Trophoblast cell (in vitro differentiated cells and primary cell): ENCODE measurements at regions not wholly inside any gene's neighbourhood (a gene's known extent, or its start where the extent isn't known, plus 50 kb on each side); places are given as distances from the start of the nearest gene placed in this dataset.

Source experiments
- DNase-seq, 2 donors: peaks; one replicate each; pipeline ENCODE4 v3.0.0-alpha.2; 2016
- H2AFZ ChIP-seq: 2 replicates; pipeline ENCODE4 v1.6.1; 2013; ENCODE audit warnings: low read length, moderate library complexity, mild to moderate bottlenecking; ENCODE audit not compliant: insufficient read depth, poor library complexity
- H2AK5ac ChIP-seq: 2 replicates; pipeline ENCODE4 v1.6.1; 2013; ENCODE audit warnings: mild to moderate bottlenecking, low read length
- H2BK120ac ChIP-seq: 2 replicates; pipeline ENCODE4 v1.6.1; 2013; ENCODE audit warnings: low read length, mild to moderate bottlenecking, moderate library complexity; ENCODE audit not compliant: insufficient read depth, poor library complexity
- H2BK12ac ChIP-seq: 2 replicates; pipeline ENCODE4 v1.6.1; 2013; ENCODE audit warnings: mild to moderate bottlenecking, low read length, moderate library complexity
- H2BK5ac ChIP-seq: 2 replicates; pipeline ENCODE4 v1.6.1; 2013; ENCODE audit warnings: low read length, low read depth, moderate library complexity, mild to moderate bottlenecking; ENCODE audit not compliant: poor library complexity
- H3K14ac ChIP-seq: 2 replicates; pipeline ENCODE4 v1.6.1; 2013; ENCODE audit warnings: mild to moderate bottlenecking, low read length
- H3K18ac ChIP-seq: 2 replicates; pipeline ENCODE4 v1.6.1; 2013; ENCODE audit warnings: mild to moderate bottlenecking, low read length
- H3K23ac ChIP-seq: 2 replicates; pipeline ENCODE4 v1.6.1; 2013; ENCODE audit warnings: low read length
- H3K27ac ChIP-seq: 2 replicates; pipeline ENCODE4 v1.5.1; 2013; ENCODE audit warnings: low read depth, mild to moderate bottlenecking, inconsistent platforms, low read length, moderate library complexity
- H3K27me3 ChIP-seq: 2 replicates; pipeline ENCODE4 v1.6.1; 2013; ENCODE audit warnings: inconsistent platforms, mild to moderate bottlenecking, low read length, moderate library complexity; ENCODE audit not compliant: insufficient read depth
- H3K36me3 ChIP-seq, 2 experiments: 1 replicate in 1 of 2; 2 replicates in 1 of 2; pipeline ENCODE4 v1.6.1; 2013; ENCODE audit warnings: low read length in 2 of 2, mild to moderate bottlenecking in 2 of 2, moderate library complexity in 1 of 2; ENCODE audit not compliant: insufficient read depth in 2 of 2, control insufficient read depth in 1 of 2
- H3K4ac ChIP-seq: 2 replicates; pipeline ENCODE4 v1.6.1; 2013; ENCODE audit warnings: low read depth, mild to moderate bottlenecking, low read length, moderate library complexity
- H3K4me1 ChIP-seq, 2 experiments: 1 replicate in 1 of 2; 2 replicates in 1 of 2; pipeline ENCODE4 v1.6.1; 2013; ENCODE audit warnings: low read length in 2 of 2, mild to moderate bottlenecking in 2 of 2, moderate library complexity in 1 of 2; ENCODE audit not compliant: insufficient read depth in 2 of 2, control insufficient read depth in 1 of 2
- H3K4me2 ChIP-seq: 2 replicates; pipeline ENCODE4 v1.6.1; 2013; ENCODE audit warnings: inconsistent platforms, mild to moderate bottlenecking, low read length, moderate library complexity
- H3K4me3 ChIP-seq: 2 replicates; pipeline ENCODE4 v1.5.1; 2013; ENCODE audit warnings: mild to moderate bottlenecking, low read depth, low read length, inconsistent platforms
- H3K79me1 ChIP-seq: one replicate; pipeline ENCODE4 v1.6.1; 2013; ENCODE audit warnings: low read length
- H3K79me2 ChIP-seq: 2 replicates; pipeline ENCODE4 v1.6.1; 2013; ENCODE audit warnings: low read length, mild to moderate bottlenecking; ENCODE audit not compliant: control insufficient read depth, insufficient read depth, poor library complexity
- H3K9ac ChIP-seq: 2 replicates; pipeline ENCODE4 v1.6.1; 2013; ENCODE audit warnings: mild to moderate bottlenecking, low read length
- H3K9me3 ChIP-seq: 2 replicates; pipeline ENCODE4 v1.6.1; 2013; ENCODE audit warnings: low read depth, mild to moderate bottlenecking, control low read depth, inconsistent platforms, low read length; ENCODE audit not compliant: insufficient read depth
- H4K12ac ChIP-seq: 2 replicates; pipeline ENCODE4 v1.6.1; 2013; ENCODE audit warnings: low read depth, mild to moderate bottlenecking, low read length, moderate library complexity
- H4K8ac ChIP-seq: 2 replicates; pipeline ENCODE4 v1.6.1; 2013; ENCODE audit warnings: low read depth, mild to moderate bottlenecking, low read length, moderate library complexity
- H4K91ac ChIP-seq: one replicate; pipeline ENCODE4 v1.6.1; 2013; ENCODE audit warnings: low read depth, mild to moderate bottlenecking, low read length, moderate library complexity
- WGBS: extraction: QIAGEN DNeasy Blood & Tissue Kit; methylation state at CpG from one replicate; pipeline ENCODE4 v1.1.7; 2013; ENCODE audit warnings: missing lambda C conversion rate; ENCODE audit not compliant: insufficient read length, insufficient coverage; ENCODE audit errors: extremely low coverage; 5-methylcytosine and 5-hydroxymethylcytosine counted together

GRCh38 chr1:57794078-57794477 is 370.2 kb upstream of the DAB1 start:
- H4K12ac ChIP-seq = no peak overlapping the region
- H3K4me1 ChIP-seq = no peaks in the 10 kb centered on the region
- no peak overlapping the region for H3K4me2 ChIP-seq
- no peak overlapping the region for H3K27ac ChIP-seq
- H3K14ac ChIP-seq = no peak overlapping the region
- H2BK5ac ChIP-seq = no peak overlapping the region
- DNase-seq = no peak
- no peak overlapping the region for H3K18ac ChIP-seq
- H4K8ac ChIP-seq = no peak overlapping the region
- no peaks in the 10 kb centered on the region for H3K79me2 ChIP-seq
- H3K4me3 ChIP-seq = no peak overlapping the region
- H2AK5ac ChIP-seq = no peak overlapping the region
- H3K9ac ChIP-seq = no peak overlapping the region
- no peak overlapping the region for H2AFZ ChIP-seq
- H3K36me3 ChIP-seq = no peaks in the 10 kb centered on the region
- no peak overlapping the region for H2BK120ac ChIP-seq
- H3K4ac ChIP-seq = no peak overlapping the region
- no peaks in the 10 kb centered on the region for H3K27me3 ChIP-seq
- no peak overlapping the region for H2BK12ac ChIP-seq
- peaks cover 1% of the 10 kb centered on the region for H3K9me3 ChIP-seq
- no peak overlapping the region for H3K23ac ChIP-seq
- no peak overlapping the region for H4K91ac ChIP-seq
- H3K79me1 ChIP-seq = no peaks in the 10 kb centered on the region
- WGBS = no CpG with 5 or more reads among the region's 2 CpGs

GRCh38 chr1:57791497-57791896 is 367.6 kb upstream of the DAB1 start:
- Histone ChIP-seq H3K27ac (no peak overlapping the region), H3K36me3 (no peaks in the 10 kb centered on the region), H3K9me3 (peaks cover 1% of the 10 kb centered on the region), H2AK5ac (no peak overlapping the region), H3K4me2 (no peak overlapping the region), H3K4ac (no peak overlapping the region), H3K9ac (no peak overlapping the region), H2BK12ac (no peak overlapping the region), H3K14ac (no peak overlapping the region), H2BK5ac (no peak overlapping the region), H3K23ac (no peak overlapping the region), H2AFZ (no peak overlapping the region), H3K79me1 (no peaks in the 10 kb centered on the region), H3K18ac (no peak overlapping the region), H3K27me3 (no peaks in the 10 kb centered on the region), H3K79me2 (no peaks in the 10 kb centered on the region), H4K91ac (no peak overlapping the region), H3K4me3 (no peak overlapping the region), H4K8ac (no peak overlapping the region), H4K12ac (no peak overlapping the region), H2BK120ac (no peak overlapping the region), H3K4me1 (no peaks in the 10 kb centered on the region)
- no peak for DNase-seq
- WGBS = no CpG with 5 or more reads among the region's 3 CpGs

GRCh38 chr1:57789936-57790335 is 366.1 kb upstream of the DAB1 start:
- no CpG with 5 or more reads among the region's 5 CpGs for WGBS
- H3K79me1 ChIP-seq = no peaks in the 10 kb centered on the region
- H3K4me3 ChIP-seq = no peak overlapping the region

GRCh38 chr1:57788313-57788712 is 364.5 kb upstream of the DAB1 start:
- Histone ChIP-seq H2BK5ac (no peak overlapping the region), H3K23ac (no peak overlapping the region), H3K4ac (no peak overlapping the region), H3K36me3 (no peaks in the 10 kb centered on the region), H3K4me2 (no peak overlapping the region), H4K8ac (no peak overlapping the region), H3K18ac (no peak overlapping the region), H2AFZ (no peak overlapping the region), H3K9me3 (peaks cover under 1% of the 10 kb centered on the region), H3K14ac (no peak overlapping the region), H2AK5ac (no peak overlapping the region), H3K79me2 (no peaks in the 10 kb centered on the region), H2BK12ac (no peak overlapping the region), H4K91ac (no peak overlapping the region), H3K79me1 (no peaks in the 10 kb centered on the region), H4K12ac (no peak overlapping the region), H3K4me3 (no peak overlapping the region), H3K27ac (no peak overlapping the region), H2BK120ac (no peak overlapping the region), H3K9ac (no peak overlapping the region), H3K4me1 (no peaks in the 10 kb centered on the region), H3K27me3 (no peaks in the 10 kb centered on the region)
- DNase-seq = no peak
- WGBS = no CpG with 5 or more reads among the region's 1 CpG

More at GRCh38 chr1:57789936-57790335, 366.1 kb upstream of the DAB1 start:
- no peak overlapping the region for H2AFZ ChIP-seq
- no peak overlapping the region for H3K23ac ChIP-seq
- H4K12ac ChIP-seq = no peak overlapping the region
- H3K4ac ChIP-seq = no peak overlapping the region
- no peaks in the 10 kb centered on the region for H3K79me2 ChIP-seq
- no peak overlapping the region for H3K4me2 ChIP-seq
- H4K91ac ChIP-seq = no peak overlapping the region
- no peak overlapping the region for H2BK5ac ChIP-seq
- no peak overlapping the region for H3K27ac ChIP-seq
- no peak overlapping the region for H3K14ac ChIP-seq
- H3K9ac ChIP-seq = no peak overlapping the region
- no peak for DNase-seq
- H3K9me3 ChIP-seq = peaks cover 1% of the 10 kb centered on the region
- H4K8ac ChIP-seq = no peak overlapping the region
- H3K27me3 ChIP-seq = no peaks in the 10 kb centered on the region
- H2BK120ac ChIP-seq = no peak overlapping the region
- no peak overlapping the region for H2BK12ac ChIP-seq
- H3K18ac ChIP-seq = no peak overlapping the region
- H3K36me3 ChIP-seq = no peaks in the 10 kb centered on the region
- no peaks in the 10 kb centered on the region for H3K4me1 ChIP-seq
- no peak overlapping the region for H2AK5ac ChIP-seq
